ENCODE measurements at regions not wholly inside any gene's neighbourhood (a gene's known extent, or its start where the extent isn't known, plus 50 kb on each side); places are given as distances from the start of the nearest gene placed in this dataset.

GRCh38 chr1:203422656-203423055, 53.0 kb upstream of the PRELP start:
- no peaks in the 10 kb centered on the region for H3K36me3 ChIP-seq (ENCODE audit: control insufficient read depth, insufficient read depth, low read length)
- ChIA-PET CTCF (interaction anchor here (0.8 to 1.8 kb wide), 5 partner anchors 11 to 81 kb away, joined by 3 to 6 read pairs (median 3); no protein-coding TSS in a partner anchor), POLR2A (interaction anchor here (0.7 to 1.0 kb wide), 2 partner anchors 18 to 20 kb away, joined by 3 read pairs; no protein-coding TSS in a partner anchor)
- peak; percentile 85 for DNase-seq (ENCODE audit: low read depth)
- H3K4me3 ChIP-seq (ENCODE audit: low read depth, low read length) = no peak overlapping the region
- peaks cover 10% of the 10 kb centered on the region for H3K27me3 ChIP-seq (ENCODE audit: control insufficient read depth, insufficient read depth, low read length)
- TF ChIP-seq CTCF (IDR thresholded peaks at IDR 0.05; ENCODE audit: insufficient read depth, low read depth, low read length) = no peak

- CTCF ChIA-PET = interaction anchor here (1.4 to 1.6 kb wide), 2 partner anchors 16 to 18 kb away, joined by 3 to 11 read pairs; no protein-coding TSS in a partner anchor
These were observed 51.3 kb upstream of the PRELP start for GRCh38 chr1:203424285-203424684.

GRCh38 chr1:203424861-203425662, 50.5 kb upstream of the PRELP start:
- CTCF ChIA-PET = interaction anchor here (1.0 to 1.6 kb wide), 4 partner anchors 11 to 73 kb away, joined by 3 to 11 read pairs (median 3); no protein-coding TSS in a partner anchor
- no peak for DNase-seq (ENCODE audit: low read depth)
- Histone ChIP-seq H3K4me3 (ENCODE audit: low read depth, low read length) (no peak overlapping the region), H3K36me3 (ENCODE audit: control insufficient read depth, insufficient read depth, low read length) (no peaks in the 10 kb centered on the region), H3K27me3 (ENCODE audit: control insufficient read depth, insufficient read depth, low read length) (peaks cover 9% of the 10 kb centered on the region)
- POLR2A ChIA-PET = no interaction called here
- TF ChIP-seq CTCF (IDR thresholded peaks at IDR 0.05; ENCODE audit: insufficient read depth, low read depth, low read length) = no peak

More at GRCh38 chr1:203424285-203424684, 51.3 kb upstream of the PRELP start:
- TF ChIP-seq CTCF (IDR thresholded peaks at IDR 0.05; ENCODE audit: insufficient read depth, low read depth, low read length) = no peak
- Histone ChIP-seq H3K27me3 (ENCODE audit: control insufficient read depth, insufficient read depth, low read length) (peaks cover 9% of the 10 kb centered on the region), H3K4me3 (ENCODE audit: low read depth, low read length) (no peak overlapping the region), H3K36me3 (ENCODE audit: control insufficient read depth, insufficient read depth, low read length) (no peaks in the 10 kb centered on the region)
- POLR2A ChIA-PET = interaction anchor here (0.6 kb wide), 1 partner anchor 44 kb away, joined by 3 read pairs; no protein-coding TSS in a partner anchor
- no peak for DNase-seq (ENCODE audit: low read depth)

- no peak for DNase-seq (ENCODE audit: low read depth)
- Histone ChIP-seq H3K4me3 (ENCODE audit: low read depth, low read length) (no peak overlapping the region), H3K27me3 (ENCODE audit: control insufficient read depth, insufficient read depth, low read length) (peaks cover 11% of the 10 kb centered on the region), H3K36me3 (ENCODE audit: control insufficient read depth, insufficient read depth, low read length) (no peaks in the 10 kb centered on the region)
- ChIA-PET POLR2A (no interaction called here), CTCF (interaction anchor here (1.0 to 1.6 kb wide), 4 partner anchors 10 to 74 kb away, joined by 3 to 11 read pairs (median 3); no protein-coding TSS in a partner anchor)
- TF ChIP-seq CTCF (IDR thresholded peaks at IDR 0.05; ENCODE audit: insufficient read depth, low read depth, low read length) = no peak
These were observed 50.0 kb upstream of the PRELP start for GRCh38 chr1:203425663-203425975.
